ENCODE measurements at regions not wholly inside any gene's neighbourhood (a gene's known extent, or its start where the extent isn't known, plus 50 kb on each side); places are given as distances from the start of the nearest gene placed in this dataset.
A peak's percentile ranks its signal among the peaks of the same experiment; 100 is the strongest.

DNA sequence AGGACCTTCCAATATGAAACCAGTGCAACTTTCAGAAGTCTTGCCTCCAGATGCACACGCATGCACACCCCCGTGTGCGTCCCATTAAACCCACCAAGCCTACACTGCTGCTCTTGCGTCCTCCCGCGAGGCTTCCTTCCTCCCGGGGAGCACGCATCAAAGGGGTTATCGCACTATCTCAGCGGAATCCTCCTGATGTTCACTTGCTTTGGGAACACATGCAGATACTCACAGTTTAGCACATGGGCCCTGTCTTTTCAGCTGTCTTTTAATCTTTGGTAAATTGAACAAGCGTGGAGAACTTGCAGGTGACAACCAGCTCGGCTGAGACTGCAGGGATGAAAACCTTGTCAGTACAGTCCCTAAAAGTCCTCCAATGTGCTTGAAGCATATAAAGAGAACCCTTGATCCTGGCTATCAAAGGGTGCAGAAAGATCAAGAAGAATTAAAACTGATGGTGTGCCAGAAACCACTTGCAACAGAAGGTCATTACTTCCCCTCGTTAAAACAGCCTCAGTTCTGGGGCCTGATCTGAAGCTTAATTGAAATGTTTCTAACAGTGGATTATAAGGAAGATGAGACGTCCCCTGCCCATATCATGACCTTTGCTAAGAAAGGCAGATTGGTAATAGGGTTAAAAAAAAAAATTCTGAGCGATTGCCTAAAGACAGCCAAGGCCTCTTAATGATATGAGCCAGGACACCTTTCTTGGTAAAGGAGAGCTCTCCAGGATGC is 149.4 kb upstream of the LMO4 start:
- no peak overlapping the region for H3K4me2 ChIP-seq (ENCODE audit: low read length)
- DNase-seq, result no peak
- H3K4me1 ChIP-seq (ENCODE audit: control insufficient read depth, low read depth, low read length), result no peaks in the 10 kb centered on the region
- H3K9ac ChIP-seq (ENCODE audit: low read length), result no peak overlapping the region
- H2AK5ac ChIP-seq (ENCODE audit: low read length), result no peak overlapping the region
- no CpG with 5 or more reads among the region's 15 CpGs for WGBS (ENCODE audit: extremely low coverage, insufficient coverage, low lambda C conversion rate)
- H3K27me3 ChIP-seq (ENCODE audit: insufficient read depth, low read length, poor library complexity), result no peaks in the 10 kb centered on the region
- H4K8ac ChIP-seq (ENCODE audit: low read depth, low read length), result no peak overlapping the region
- no peaks in the 10 kb centered on the region for H3K36me3 ChIP-seq (ENCODE audit: control insufficient read depth, insufficient read depth, low read length)
- no peak overlapping the region for H2BK5ac ChIP-seq (ENCODE audit: low read length)
- H2BK15ac ChIP-seq (replicated peaks; ENCODE audit: low read depth), result no peak overlapping the region
- H3K23ac ChIP-seq (ENCODE audit: low read length), result peak overlapping the region; percentile 49
- H3K18ac ChIP-seq (ENCODE audit: low read length), result no peak overlapping the region
- H3K56ac ChIP-seq (ENCODE audit: low read length), result no peak overlapping the region
- no peaks in the 10 kb centered on the region for H3K79me2 ChIP-seq (ENCODE audit: control insufficient read depth, insufficient read depth, low read length)
- H3K4me3 ChIP-seq (ENCODE audit: low read length), result no peak overlapping the region
- no peak overlapping the region for H2BK120ac ChIP-seq (ENCODE audit: low read depth, low read length)
- H4K5ac ChIP-seq (ENCODE audit: low read length), result no peak overlapping the region
- no peaks in the 10 kb centered on the region for H3K79me1 ChIP-seq (ENCODE audit: low read length)
- H3K4ac ChIP-seq (ENCODE audit: low read depth, low read length), result no peak overlapping the region
- H3K27ac ChIP-seq (ENCODE audit: low read depth, low read length), result no peak overlapping the region

DNA sequence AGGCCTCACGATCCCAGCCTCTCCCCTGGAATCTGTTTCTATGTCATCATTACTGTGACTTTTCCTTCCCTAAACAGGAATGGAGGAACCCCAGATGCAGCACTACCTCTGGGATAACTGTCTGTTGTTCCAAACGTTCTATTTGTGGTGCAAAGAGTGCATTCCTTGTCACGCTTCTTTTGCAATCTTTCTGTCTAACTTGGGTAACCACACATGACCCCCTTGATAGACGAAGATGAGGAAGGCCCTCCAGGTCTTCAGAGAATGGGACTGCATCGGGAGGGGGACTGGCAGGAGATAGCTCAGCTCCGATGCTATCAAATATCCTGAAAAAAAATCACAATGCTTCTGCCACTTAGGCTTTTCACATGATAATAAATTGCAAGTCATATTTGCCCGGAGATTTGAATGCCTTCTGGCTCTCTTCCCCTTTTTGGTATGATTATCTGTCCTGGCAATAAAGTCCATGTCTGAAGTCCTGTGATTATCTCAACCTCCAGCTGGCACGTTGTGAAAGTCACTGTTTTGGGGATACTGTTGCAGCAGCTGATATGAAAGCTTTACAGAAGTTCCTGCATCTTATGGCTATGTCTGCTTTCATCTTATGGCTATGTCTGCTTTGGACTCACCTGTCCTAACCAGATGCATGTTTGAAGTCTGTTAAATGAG is 148.7 kb upstream of the LMO4 start:
- H3K23ac ChIP-seq (ENCODE audit: low read length), result no peak overlapping the region
- no peak overlapping the region for H3K4me2 ChIP-seq (ENCODE audit: low read length)
- no peak overlapping the region for H3K4ac ChIP-seq (ENCODE audit: low read depth, low read length)
- no CpG with 5 or more reads among the region's 8 CpGs for WGBS (ENCODE audit: extremely low coverage, insufficient coverage, low lambda C conversion rate)
- no peak overlapping the region for H3K18ac ChIP-seq (ENCODE audit: low read length)
- H3K79me2 ChIP-seq (ENCODE audit: control insufficient read depth, insufficient read depth, low read length), result no peaks in the 10 kb centered on the region
- H2BK120ac ChIP-seq (ENCODE audit: low read depth, low read length), result no peak overlapping the region
- H3K27ac ChIP-seq (ENCODE audit: low read depth, low read length), result no peak overlapping the region
- no peaks in the 10 kb centered on the region for H3K27me3 ChIP-seq (ENCODE audit: insufficient read depth, low read length, poor library complexity)
- DNase-seq, result no peak
- no peak overlapping the region for H4K8ac ChIP-seq (ENCODE audit: low read depth, low read length)
- no peak overlapping the region for H3K56ac ChIP-seq (ENCODE audit: low read length)
- H3K79me1 ChIP-seq (ENCODE audit: low read length), result no peaks in the 10 kb centered on the region
- no peaks in the 10 kb centered on the region for H3K4me1 ChIP-seq (ENCODE audit: control insufficient read depth, low read depth, low read length)
- no peak overlapping the region for H2AK5ac ChIP-seq (ENCODE audit: low read length)
- H3K36me3 ChIP-seq (ENCODE audit: control insufficient read depth, insufficient read depth, low read length), result no peaks in the 10 kb centered on the region
- no peak overlapping the region for H2BK15ac ChIP-seq (replicated peaks; ENCODE audit: low read depth)
- H3K9ac ChIP-seq (ENCODE audit: low read length), result no peak overlapping the region
- no peak overlapping the region for H4K5ac ChIP-seq (ENCODE audit: low read length)
- H2BK5ac ChIP-seq (ENCODE audit: low read length), result no peak overlapping the region
- no peak overlapping the region for H3K4me3 ChIP-seq (ENCODE audit: low read length)

DNA sequence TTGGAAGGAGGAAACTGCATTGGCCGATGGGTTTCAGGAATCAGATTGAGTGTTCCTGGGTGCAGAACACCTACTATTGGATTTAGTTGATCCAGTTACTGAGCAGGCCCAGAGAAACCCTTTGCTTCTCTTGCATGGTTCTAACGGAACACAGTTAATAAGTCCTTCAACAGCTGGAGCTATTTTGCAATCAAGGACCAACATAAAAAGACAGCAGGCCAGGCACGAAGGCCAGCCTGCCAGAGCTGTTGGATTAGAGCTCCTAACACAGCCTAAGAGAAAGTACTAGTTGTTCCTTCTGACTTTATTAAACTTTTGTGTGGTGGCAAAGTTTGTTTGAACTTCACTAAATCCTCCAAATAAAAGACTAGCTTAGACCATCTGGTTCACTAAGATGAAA is 148.0 kb upstream of the LMO4 start:
- no peak overlapping the region for H3K4ac ChIP-seq (ENCODE audit: low read depth, low read length)
- H4K5ac ChIP-seq (ENCODE audit: low read length), result no peak overlapping the region
- no peaks in the 10 kb centered on the region for H3K27me3 ChIP-seq (ENCODE audit: insufficient read depth, low read length, poor library complexity)
- H3K18ac ChIP-seq (ENCODE audit: low read length), result no peak overlapping the region
- no peak overlapping the region for H3K27ac ChIP-seq (ENCODE audit: low read depth, low read length)
- H2BK5ac ChIP-seq (ENCODE audit: low read length), result no peak overlapping the region
- H4K8ac ChIP-seq (ENCODE audit: low read depth, low read length), result no peak overlapping the region
- no peak overlapping the region for H3K4me2 ChIP-seq (ENCODE audit: low read length)
- WGBS (ENCODE audit: extremely low coverage, insufficient coverage, low lambda C conversion rate), result no CpG with 5 or more reads among the region's 3 CpGs
- H3K4me3 ChIP-seq (ENCODE audit: low read length), result no peak overlapping the region
- H3K79me2 ChIP-seq (ENCODE audit: control insufficient read depth, insufficient read depth, low read length), result no peaks in the 10 kb centered on the region
- no peaks in the 10 kb centered on the region for H3K4me1 ChIP-seq (ENCODE audit: control insufficient read depth, low read depth, low read length)
- H3K9ac ChIP-seq (ENCODE audit: low read length), result no peak overlapping the region
- H3K56ac ChIP-seq (ENCODE audit: low read length), result no peak overlapping the region
- no peak overlapping the region for H3K23ac ChIP-seq (ENCODE audit: low read length)
- no peak overlapping the region for H2BK15ac ChIP-seq (replicated peaks; ENCODE audit: low read depth)
- no peak for DNase-seq
- no peak overlapping the region for H2BK120ac ChIP-seq (ENCODE audit: low read depth, low read length)
- no peak overlapping the region for H2AK5ac ChIP-seq (ENCODE audit: low read length)
- H3K36me3 ChIP-seq (ENCODE audit: control insufficient read depth, insufficient read depth, low read length), result no peaks in the 10 kb centered on the region
- H3K79me1 ChIP-seq (ENCODE audit: low read length), result no peaks in the 10 kb centered on the region

DNA sequence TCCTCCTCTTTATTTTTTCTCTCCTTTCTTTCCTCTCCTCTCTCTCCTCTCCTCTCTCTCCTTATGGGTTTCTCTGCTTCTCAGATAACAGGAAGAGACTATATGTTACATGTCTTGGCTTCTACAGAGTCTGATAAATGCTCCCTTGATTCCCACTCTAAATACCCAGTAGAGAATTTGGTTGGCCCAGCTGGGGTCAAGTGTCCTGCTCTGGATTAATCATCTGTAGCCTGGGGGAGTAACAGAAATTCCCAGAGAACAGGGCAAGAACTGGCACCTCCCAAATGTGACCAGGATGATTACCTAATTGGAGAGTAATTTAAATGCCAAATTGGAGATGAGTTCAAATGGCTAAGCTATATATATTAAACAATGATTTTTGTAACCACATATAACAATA is 146.1 kb upstream of the LMO4 start:
- Histone ChIP-seq H3K4ac (ENCODE audit: low read depth, low read length) (no peak overlapping the region), H3K56ac (ENCODE audit: low read length) (no peak overlapping the region), H2BK120ac (ENCODE audit: low read depth, low read length) (no peak overlapping the region), H3K4me2 (ENCODE audit: low read length) (no peak overlapping the region), H3K4me3 (ENCODE audit: low read length) (no peak overlapping the region), H3K9ac (ENCODE audit: low read length) (no peak overlapping the region), H4K8ac (ENCODE audit: low read depth, low read length) (no peak overlapping the region), H3K18ac (ENCODE audit: low read length) (no peak overlapping the region), H2BK5ac (ENCODE audit: low read length) (no peak overlapping the region), H3K27me3 (ENCODE audit: insufficient read depth, low read length, poor library complexity) (no peaks in the 10 kb centered on the region), H3K27ac (ENCODE audit: low read depth, low read length) (no peak overlapping the region), H3K23ac (ENCODE audit: low read length) (no peak overlapping the region), H3K79me1 (ENCODE audit: low read length) (no peaks in the 10 kb centered on the region), H2AK5ac (ENCODE audit: low read length) (no peak overlapping the region), H3K4me1 (ENCODE audit: control insufficient read depth, low read depth, low read length) (no peaks in the 10 kb centered on the region), H3K79me2 (ENCODE audit: control insufficient read depth, insufficient read depth, low read length) (no peaks in the 10 kb centered on the region), H4K5ac (ENCODE audit: low read length) (no peak overlapping the region), H2BK15ac (replicated peaks; ENCODE audit: low read depth) (no peak overlapping the region), H3K36me3 (ENCODE audit: control insufficient read depth, insufficient read depth, low read length) (no peaks in the 10 kb centered on the region)
- no peak for DNase-seq

DNA sequence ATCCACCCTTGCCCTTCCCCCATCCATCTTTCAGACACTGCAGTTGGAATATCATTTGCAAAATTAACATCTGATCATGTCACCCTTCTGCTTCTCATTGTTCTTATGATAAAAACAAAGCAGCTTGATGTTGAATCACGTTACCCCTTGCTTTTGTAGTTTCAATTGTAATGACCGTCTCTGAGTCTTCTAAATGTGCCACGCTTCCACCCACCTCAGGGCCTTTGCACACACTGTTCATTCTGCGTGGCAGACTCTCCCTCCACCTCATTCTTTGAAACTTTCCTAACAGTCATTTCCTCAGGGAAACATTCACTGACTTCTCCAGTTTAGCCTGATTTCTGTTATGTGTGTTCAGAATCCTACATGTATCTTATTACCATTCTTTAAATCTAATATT is 143.6 kb upstream of the LMO4 start:
- H3K36me3 ChIP-seq (ENCODE audit: control insufficient read depth, insufficient read depth, low read length), result no peaks in the 10 kb centered on the region
- no peak overlapping the region for H4K8ac ChIP-seq (ENCODE audit: low read depth, low read length)
- no peak overlapping the region for H2BK5ac ChIP-seq (ENCODE audit: low read length)
- H3K27me3 ChIP-seq (ENCODE audit: insufficient read depth, low read length, poor library complexity), result no peaks in the 10 kb centered on the region
- no peak overlapping the region for H3K18ac ChIP-seq (ENCODE audit: low read length)
- DNase-seq, result no peak
- no peak overlapping the region for H2BK15ac ChIP-seq (replicated peaks; ENCODE audit: low read depth)
- no CpG with 5 or more reads among the region's 4 CpGs for WGBS (ENCODE audit: extremely low coverage, insufficient coverage, low lambda C conversion rate)
- no peak overlapping the region for H3K23ac ChIP-seq (ENCODE audit: low read length)
- H3K4me3 ChIP-seq (ENCODE audit: low read length), result no peak overlapping the region
- no peak overlapping the region for H3K4me2 ChIP-seq (ENCODE audit: low read length)
- no peak overlapping the region for H3K27ac ChIP-seq (ENCODE audit: low read depth, low read length)
- no peak overlapping the region for H2BK120ac ChIP-seq (ENCODE audit: low read depth, low read length)
- H2AK5ac ChIP-seq (ENCODE audit: low read length), result no peak overlapping the region
- H3K4me1 ChIP-seq (ENCODE audit: control insufficient read depth, low read depth, low read length), result no peaks in the 10 kb centered on the region
- H4K5ac ChIP-seq (ENCODE audit: low read length), result no peak overlapping the region
- no peaks in the 10 kb centered on the region for H3K79me2 ChIP-seq (ENCODE audit: control insufficient read depth, insufficient read depth, low read length)
- no peak overlapping the region for H3K4ac ChIP-seq (ENCODE audit: low read depth, low read length)
- H3K9ac ChIP-seq (ENCODE audit: low read length), result no peak overlapping the region
- H3K79me1 ChIP-seq (ENCODE audit: low read length), result no peaks in the 10 kb centered on the region
- no peak overlapping the region for H3K56ac ChIP-seq (ENCODE audit: low read length)

DNA sequence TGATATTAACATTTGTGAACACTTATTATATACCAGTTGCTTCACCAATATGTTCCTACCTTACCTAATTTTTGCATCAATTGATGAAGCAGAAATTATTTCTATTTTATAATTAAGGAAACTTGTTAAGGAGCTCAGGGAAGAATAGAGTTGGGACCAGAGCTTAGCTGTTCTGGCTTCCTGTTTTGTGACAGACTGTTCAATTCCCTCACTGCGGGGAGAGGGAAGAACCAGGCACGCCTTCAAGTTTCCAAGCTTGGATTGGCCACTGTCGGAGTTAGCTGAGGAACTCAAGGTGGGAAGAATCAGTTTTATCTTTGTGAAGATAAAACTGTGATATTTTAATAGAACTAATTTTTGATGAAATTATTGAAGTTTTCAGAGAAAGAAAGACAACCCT is 142.3 kb upstream of the LMO4 start:
- no peak overlapping the region for H3K23ac ChIP-seq (ENCODE audit: low read length)
- H2AK5ac ChIP-seq (ENCODE audit: low read length), result no peak overlapping the region
- H3K27ac ChIP-seq (ENCODE audit: low read depth, low read length), result no peak overlapping the region
- no peak overlapping the region for H3K4me2 ChIP-seq (ENCODE audit: low read length)
- H3K18ac ChIP-seq (ENCODE audit: low read length), result no peak overlapping the region
- WGBS (ENCODE audit: extremely low coverage, insufficient coverage, low lambda C conversion rate), result no CpG with 5 or more reads among the region's 3 CpGs
- no peaks in the 10 kb centered on the region for H3K79me2 ChIP-seq (ENCODE audit: control insufficient read depth, insufficient read depth, low read length)
- no peak overlapping the region for H3K9ac ChIP-seq (ENCODE audit: low read length)
- no peak overlapping the region for H2BK120ac ChIP-seq (ENCODE audit: low read depth, low read length)
- H3K56ac ChIP-seq (ENCODE audit: low read length), result no peak overlapping the region
- H4K5ac ChIP-seq (ENCODE audit: low read length), result no peak overlapping the region
- H4K8ac ChIP-seq (ENCODE audit: low read depth, low read length), result no peak overlapping the region
- no peaks in the 10 kb centered on the region for H3K4me1 ChIP-seq (ENCODE audit: control insufficient read depth, low read depth, low read length)
- H3K4me3 ChIP-seq (ENCODE audit: low read length), result no peak overlapping the region
- no peak overlapping the region for H3K4ac ChIP-seq (ENCODE audit: low read depth, low read length)
- H3K27me3 ChIP-seq (ENCODE audit: insufficient read depth, low read length, poor library complexity), result no peaks in the 10 kb centered on the region
- no peak overlapping the region for H2BK15ac ChIP-seq (replicated peaks; ENCODE audit: low read depth)
- H3K79me1 ChIP-seq (ENCODE audit: low read length), result no peaks in the 10 kb centered on the region
- no peak for DNase-seq
- no peak overlapping the region for H2BK5ac ChIP-seq (ENCODE audit: low read length)
- H3K36me3 ChIP-seq (ENCODE audit: control insufficient read depth, insufficient read depth, low read length), result no peaks in the 10 kb centered on the region

All from mesendoderm (in vitro differentiated cells).